Activated B cell treated with CpG ODN at 0.5 μM for 24 hours (primary cell): ENCODE measurements at regions not wholly inside any gene's neighbourhood (a gene's known extent, or its start where the extent isn't known, plus 50 kb on each side); places are given as distances from the start of the nearest gene placed in this dataset.

ENCODE experiments used
- ATAC-seq: fragments of 200-7000 bp; cut with Tn5 transposase; one replicate; pipeline ENCODE4 v1.10.0; 2021; ENCODE audit warnings: low read depth, mild to moderate bottlenecking, moderate library complexity
- CTCF ChIA-PET: fragments of 350-600 bp; sonication (Branson Sonifier 250); formaldehyde crosslinking; loops from one replicate; lab custom pipeline; 2021; ENCODE audit warnings: antibody characterized with exemption; lab: Charles Lee
- POLR2A ChIA-PET: fragments of 350-600 bp; sonication (Branson Sonifier 250); formaldehyde crosslinking; loops from one replicate; lab custom pipeline; 2021; ENCODE audit warnings: antibody characterized with exemption; lab: Charles Lee
- DNase-seq: peaks from one replicate; pipeline ENCODE4 v3.0.0; 2022
- H3K27ac Mint-ChIP-seq: one replicate; pipeline ENCODE4 v1.8.0; 2020; ENCODE audit warnings: mixed read lengths
- H3K27me3 Mint-ChIP-seq: one replicate; pipeline ENCODE4 v1.8.0; 2021; ENCODE audit warnings: mixed read lengths
- H3K36me3 Mint-ChIP-seq: one replicate; pipeline ENCODE4 v1.8.0; 2021; ENCODE audit warnings: low read depth, mixed read lengths
- H3K4me1 Mint-ChIP-seq: one replicate; pipeline ENCODE4 v1.8.0; 2021; ENCODE audit warnings: mixed read lengths
- H3K4me3 Mint-ChIP-seq: one replicate; pipeline ENCODE4 v1.8.0; 2020; ENCODE audit warnings: mild to moderate bottlenecking, mixed read lengths
- H3K9me3 Mint-ChIP-seq: one replicate; pipeline ENCODE4 v1.8.0; 2020; ENCODE audit warnings: mixed read lengths
- intact Hi-C: fragments of 100-400 bp; cut with micrococcal nuclease; formaldehyde crosslinking; loops from one replicate; pipeline ENCODE4 v1.15.1; 2024
- TF ChIP-seq, protein P1 (sequence below): fragments of 200-600 bp; IDR thresholded peaks from one replicate; pipeline ENCODE4 v1.8.0; 2022; ENCODE audit warnings: antibody characterized with exemption, mild to moderate bottlenecking

DNA sequence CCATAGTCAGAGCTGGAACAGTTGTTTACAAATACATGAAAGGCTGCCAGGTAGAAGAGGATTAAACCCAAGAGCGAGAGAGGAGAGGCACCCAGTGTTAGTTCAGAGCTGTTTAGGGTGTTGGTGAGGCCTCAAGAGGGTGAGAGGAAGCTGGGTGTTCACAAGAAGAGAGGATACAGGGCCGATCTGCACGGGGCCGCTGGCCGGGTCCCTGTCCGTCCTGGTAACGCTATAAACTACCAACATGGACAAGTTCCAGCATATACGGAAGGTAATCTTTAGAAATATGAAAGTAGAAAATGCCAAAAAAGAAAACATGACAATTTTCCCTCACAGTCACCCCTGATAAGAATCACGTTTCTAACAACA is 109.7 kb downstream of the TMEM18 start:
- intact Hi-C loops, result no loop called here
- TF ChIP-seq, protein P1, sequence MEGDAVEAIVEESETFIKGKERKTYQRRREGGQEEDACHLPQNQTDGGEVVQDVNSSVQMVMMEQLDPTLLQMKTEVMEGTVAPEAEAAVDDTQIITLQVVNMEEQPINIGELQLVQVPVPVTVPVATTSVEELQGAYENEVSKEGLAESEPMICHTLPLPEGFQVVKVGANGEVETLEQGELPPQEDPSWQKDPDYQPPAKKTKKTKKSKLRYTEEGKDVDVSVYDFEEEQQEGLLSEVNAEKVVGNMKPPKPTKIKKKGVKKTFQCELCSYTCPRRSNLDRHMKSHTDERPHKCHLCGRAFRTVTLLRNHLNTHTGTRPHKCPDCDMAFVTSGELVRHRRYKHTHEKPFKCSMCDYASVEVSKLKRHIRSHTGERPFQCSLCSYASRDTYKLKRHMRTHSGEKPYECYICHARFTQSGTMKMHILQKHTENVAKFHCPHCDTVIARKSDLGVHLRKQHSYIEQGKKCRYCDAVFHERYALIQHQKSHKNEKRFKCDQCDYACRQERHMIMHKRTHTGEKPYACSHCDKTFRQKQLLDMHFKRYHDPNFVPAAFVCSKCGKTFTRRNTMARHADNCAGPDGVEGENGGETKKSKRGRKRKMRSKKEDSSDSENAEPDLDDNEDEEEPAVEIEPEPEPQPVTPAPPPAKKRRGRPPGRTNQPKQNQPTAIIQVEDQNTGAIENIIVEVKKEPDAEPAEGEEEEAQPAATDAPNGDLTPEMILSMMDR, result no peak
- no peaks in the 10 kb centered on the region for H3K36me3 Mint-ChIP-seq
- peaks cover 40% of the 10 kb centered on the region for H3K27me3 Mint-ChIP-seq
- H3K4me1 Mint-ChIP-seq, result no peaks in the 10 kb centered on the region
- no peak overlapping the region for H3K4me3 Mint-ChIP-seq
- ChIA-PET CTCF (no interaction called here), POLR2A (no interaction called here)
- no peak for ATAC-seq
- H3K9me3 Mint-ChIP-seq, result peaks cover 12% of the 10 kb centered on the region
- H3K27ac Mint-ChIP-seq, result no peak overlapping the region
- no peak for DNase-seq

DNA sequence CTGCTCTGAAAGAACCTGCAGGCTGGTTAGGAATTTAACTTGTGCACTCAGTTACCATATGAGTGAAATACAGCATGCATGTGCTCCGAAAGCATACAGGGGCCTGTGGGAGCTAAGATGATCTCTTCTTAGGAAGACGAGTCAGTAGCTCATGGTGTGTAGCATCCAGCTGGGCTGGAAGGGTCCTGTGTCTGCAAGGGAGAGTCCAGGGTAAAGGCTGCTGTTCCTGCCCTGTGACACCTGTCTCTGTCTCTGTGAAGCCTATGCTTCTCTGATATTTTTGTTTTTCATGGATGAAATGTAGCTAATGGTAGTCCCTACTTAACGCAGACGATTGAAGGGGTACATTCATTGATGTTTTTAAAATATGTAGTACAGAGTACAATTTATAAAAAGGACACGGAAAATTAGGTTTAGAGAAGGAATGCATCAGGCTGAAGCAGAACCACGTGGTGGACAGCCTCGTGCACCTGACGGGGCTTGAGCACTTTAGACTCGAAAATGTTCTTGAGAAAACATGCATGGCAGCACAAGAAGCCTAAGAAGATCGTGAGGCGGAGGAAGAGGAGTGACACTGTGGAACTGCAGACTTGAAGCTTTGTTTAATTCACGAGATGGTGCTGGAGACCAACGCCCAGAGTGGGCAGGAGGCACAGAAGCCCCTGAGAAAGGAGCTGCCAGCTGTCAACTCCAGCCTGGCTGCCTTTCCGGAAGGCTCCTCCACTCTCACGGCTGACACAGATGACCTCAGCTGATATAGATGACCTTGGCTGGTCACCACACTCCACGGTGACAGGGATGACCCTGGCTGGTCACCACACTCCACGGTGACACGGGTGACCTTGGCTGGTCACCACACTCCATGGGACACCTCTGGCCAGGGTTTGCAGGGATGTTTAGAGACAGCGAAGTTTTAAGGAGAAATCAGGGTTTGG is 110.6 kb downstream of the TMEM18 start:
- POLR2A ChIA-PET, result no interaction called here
- ATAC-seq (no peak), DNase-seq (no peak)
- no peak overlapping the region for H3K27ac Mint-ChIP-seq
- CTCF ChIA-PET, result no interaction called here
- TF ChIP-seq, protein P1, result no peak
- peaks cover 7% of the 10 kb centered on the region for H3K9me3 Mint-ChIP-seq
- H3K36me3 Mint-ChIP-seq, result no peaks in the 10 kb centered on the region
- no peaks in the 10 kb centered on the region for H3K4me1 Mint-ChIP-seq
- H3K4me3 Mint-ChIP-seq, result no peak overlapping the region
- intact Hi-C loops, result no loop called here
- peaks cover 39% of the 10 kb centered on the region for H3K27me3 Mint-ChIP-seq

DNA sequence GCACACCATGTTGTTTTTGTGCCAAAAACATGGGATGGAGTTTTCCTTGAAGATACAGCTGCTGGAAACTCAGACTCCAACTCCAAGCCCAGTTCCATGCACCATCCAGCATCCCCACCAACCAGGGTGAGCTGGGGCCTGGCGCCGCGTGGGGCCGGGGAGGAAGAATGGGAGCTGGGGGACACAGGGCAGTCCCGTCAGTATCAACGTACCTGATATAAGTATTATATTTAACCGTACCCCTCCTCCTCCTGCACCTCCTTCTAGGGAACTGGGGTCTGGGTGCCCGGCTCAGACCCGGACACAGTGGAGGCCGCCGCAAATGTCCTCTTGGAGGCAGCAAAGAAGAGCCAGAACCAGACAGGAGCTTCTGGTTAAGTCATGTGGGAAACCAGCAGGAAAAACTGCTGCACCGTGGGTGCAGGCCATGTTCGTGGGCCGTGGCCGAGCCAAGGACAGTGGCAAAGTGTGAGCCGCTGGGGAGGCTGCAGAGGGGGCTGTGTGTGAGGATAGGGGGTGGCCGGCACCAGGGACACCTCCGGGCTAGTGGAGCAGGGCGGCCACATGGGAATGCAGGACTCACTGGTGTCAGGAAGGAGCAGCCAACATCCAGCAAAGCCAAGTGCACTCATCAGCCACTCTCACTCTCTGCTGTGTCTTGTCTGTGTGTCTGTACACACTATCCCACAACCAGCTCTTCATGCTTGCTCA is 112.6 kb downstream of the TMEM18 start:
- no peaks in the 10 kb centered on the region for H3K36me3 Mint-ChIP-seq
- intact Hi-C loops, result no loop called here
- H3K4me3 Mint-ChIP-seq, result no peak overlapping the region
- no peaks in the 10 kb centered on the region for H3K4me1 Mint-ChIP-seq
- ChIA-PET CTCF (interaction anchor here (0.6 kb wide), 1 partner anchor 201 kb away, joined by 3 read pairs; no protein-coding TSS in a partner anchor), POLR2A (no interaction called here)
- TF ChIP-seq, protein P1, result no peak
- ATAC-seq, result no peak
- no peak overlapping the region for H3K27ac Mint-ChIP-seq
- DNase-seq, result no peak
- H3K27me3 Mint-ChIP-seq, result peaks cover 21% of the 10 kb centered on the region
- no peaks in the 10 kb centered on the region for H3K9me3 Mint-ChIP-seq

DNA sequence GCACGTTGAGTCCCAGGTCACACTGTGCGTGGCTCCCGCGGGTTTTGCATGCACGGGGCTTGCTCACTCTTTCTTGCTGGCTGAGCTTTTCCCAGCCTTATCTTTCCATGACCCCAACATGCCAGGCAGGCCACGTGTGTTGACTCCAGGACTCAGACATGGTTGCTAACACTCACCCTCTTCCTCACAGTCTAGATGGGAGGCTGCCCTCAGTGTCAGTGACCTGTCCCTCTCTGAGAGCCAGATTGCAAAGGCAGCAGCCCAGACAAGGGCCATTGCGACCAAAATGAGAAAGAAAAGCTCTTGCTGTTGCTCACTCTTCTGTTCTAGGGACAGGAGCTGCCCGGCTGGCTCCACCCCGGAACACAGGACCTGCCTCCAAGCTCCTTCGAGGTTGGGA is 113.7 kb downstream of the TMEM18 start:
- DNase-seq (no peak), ATAC-seq (no peak)
- ChIA-PET CTCF (no interaction called here), POLR2A (no interaction called here)
- no peaks in the 10 kb centered on the region for H3K4me1 Mint-ChIP-seq
- no peaks in the 10 kb centered on the region for H3K36me3 Mint-ChIP-seq
- H3K27me3 Mint-ChIP-seq, result peaks cover 15% of the 10 kb centered on the region
- TF ChIP-seq, protein P1, result no peak
- H3K9me3 Mint-ChIP-seq, result no peaks in the 10 kb centered on the region
- no peak overlapping the region for H3K4me3 Mint-ChIP-seq
- H3K27ac Mint-ChIP-seq, result no peak overlapping the region
- intact Hi-C loops, result no loop called here
